ENCODE measurements at regions not wholly inside any gene's neighbourhood (a gene's known extent, or its start where the extent isn't known, plus 50 kb on each side); places are given as distances from the start of the nearest gene placed in this dataset.

GRCh38 chr3:22117091-22117490 is 366.1 kb upstream of the ZNF385D start:
- no TSS peak for BruUV-seq (replicated peaks)
- FAIRE-seq, result no peak
- in situ Hi-C loops (cut with HindIII; ENCODE audit: extremely low pct_ligation_motif_present, low pct_unique_long_range_greater_than_20kb), result no loop called here

More at GRCh38 chr3:22117091-22117490, 366.1 kb upstream of the ZNF385D start:
- Histone ChIP-seq H3K4me1 (ENCODE audit: insufficient read depth, low read length) (peaks cover 23% of the 10 kb centered on the region), H4K20me1 (ENCODE audit: insufficient read depth, low read length) (no peaks in the 10 kb centered on the region), H3K4me2 (ENCODE audit: low read depth, low read length) (no peak overlapping the region), H3K4me3 (replicated peaks in 1 of 3; ENCODE audit: insufficient read depth in 1 of 3, low read depth in 2 of 3, low read length in 3 of 3) (no peak overlapping the region), H3K9ac (ENCODE audit: insufficient read depth, low read depth, low read length) (no peak overlapping the region), H3K36me3 (replicated peaks in 1 of 2; ENCODE audit: control insufficient read depth in 1 of 2, insufficient read depth in 2 of 2, low read length in 2 of 2) (no peaks in the 10 kb centered on the region), H3K9me3 (ENCODE audit: low read length) (no peaks in the 10 kb centered on the region), H2AFZ (ENCODE audit: low read length) (no peak overlapping the region), H3K27ac (ENCODE audit: extremely low read length, insufficient read depth, low read length) (no peak overlapping the region), H3K27me3 (ENCODE audit: control insufficient read depth in 1 of 2, insufficient read depth in 2 of 2, low read length in 2 of 2) (no peaks in the 10 kb centered on the region), H3K79me2 (ENCODE audit: insufficient read depth, low read length) (no peaks in the 10 kb centered on the region)
- no peak for TF ChIP-seq NONO (IDR thresholded peaks at IDR 0.05)
- no peak for TF ChIP-seq NONO (CRISPR knock-in tag; conservative IDR thresholded peaks at IDR 0.05)
- no peak for TF ChIP-seq SALL1 (CRISPR knock-in tag; IDR thresholded peaks at IDR 0.05)
- no peak for TF ChIP-seq NBN (conservative IDR thresholded peaks at IDR 0.05)
- no peak for TF ChIP-seq ZNF616 (CRISPR knock-in tag; IDR thresholded peaks at IDR 0.05; ENCODE audit: low read depth)
- TF ChIP-seq ZNF7 (CRISPR knock-in tag; IDR thresholded peaks at IDR 0.05), result no peak
- no peak for TF ChIP-seq NCOA1 (CRISPR knock-in tag; IDR thresholded peaks at IDR 0.05)
- TF ChIP-seq, protein P1, sequence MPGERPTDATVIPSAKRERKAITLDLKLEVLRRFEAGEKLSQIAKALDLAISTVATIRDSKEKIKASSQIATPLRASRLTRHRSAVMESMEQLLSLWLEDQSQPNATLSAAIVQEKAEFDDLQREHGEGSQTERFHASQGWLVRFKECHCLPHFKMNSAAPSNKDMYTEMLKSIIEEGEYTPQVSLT (CRISPR knock-in tag; IDR thresholded peaks at IDR 0.05; ENCODE audit: borderline replicate concordance, low read depth), result no peak
- TF ChIP-seq PCBP2 (optimal IDR thresholded peaks at IDR 0.05; ENCODE audit: low read depth, low read length, poor library complexity, severe bottlenecking), result no peak
- TF ChIP-seq ETV6 (CRISPR knock-in tag; conservative IDR thresholded peaks at IDR 0.05), result no peak
- TF ChIP-seq ZNF652 (CRISPR knock-in tag; IDR thresholded peaks at IDR 0.05; ENCODE audit: borderline replicate concordance, low read depth), result no peak
- TF ChIP-seq TFDP2 (CRISPR knock-in tag; IDR thresholded peaks at IDR 0.05), result no peak
- ATAC-seq (no peak), DNase-seq (ENCODE audit: low spot score) (no peak)
- ChIA-PET POLR2A (no interaction called here), CTCF (ENCODE audit: low intra/inter-chr PET ratio, low total read pairs) (interaction anchor here (1.8 kb wide), 1 partner anchor 28 kb away, joined by 5 read pairs; no protein-coding TSS in a partner anchor)
- intact Hi-C loops (cut with micrococcal nuclease; ENCODE audit: unreplicated experiment), result loop anchor here (1.0 to 10.0 kb wide), 3 partner anchors 28 to 1890 kb away; partner anchors contain the start of gene ZNF385D
- 4% methylated on average over 2 of the region's 2 CpGs for WGBS (ENCODE audit: low lambda C conversion rate)

Data from HepG2 (cell line).